WTC11 (cell line): ENCODE measurements at regions not wholly inside any gene's neighbourhood (a gene's known extent, or its start where the extent isn't known, plus 50 kb on each side); places are given as distances from the start of the nearest gene placed in this dataset.

Experiments
- ATAC-seq: fragments of 200-7000 bp; cut with Tn5 transposase; 2 replicates; pipeline ENCODE4 v1.10.0; 2021; ENCODE audit warnings: mild to moderate bottlenecking, moderate library complexity
- CTCF ChIA-PET: fragments of 300-600 bp; sonication (Branson Sonifier 250); formaldehyde crosslinking; loops from one replicate; lab custom pipeline; 2021; ENCODE audit warnings: antibody characterized with exemption; lab: Charles Lee
- POLR2A ChIA-PET: fragments of 350-600 bp; sonication (Branson Sonifier 250); formaldehyde crosslinking; loops from one replicate; lab custom pipeline; 2021; ENCODE audit warnings: antibody characterized with exemption; lab: Charles Lee
- DNase-seq: peaks from one replicate; pipeline ENCODE4 v3.0.0; 2021; ENCODE audit warnings: low spot score
- H3K27ac Mint-ChIP-seq: 2 replicates; pipeline ENCODE4 v1.8.0; 2021; ENCODE audit warnings: mixed read lengths
- H3K27me3 Mint-ChIP-seq: 2 replicates; pipeline ENCODE4 v1.8.0; 2021; ENCODE audit warnings: low read depth, mild to moderate bottlenecking, moderate library complexity, mixed read lengths
- H3K36me3 Mint-ChIP-seq: 2 replicates; pipeline ENCODE4 v1.8.0; 2021; ENCODE audit warnings: mixed read lengths
- H3K4me1 Mint-ChIP-seq: 2 replicates; pipeline ENCODE4 v1.8.0; 2022; ENCODE audit warnings: mixed read lengths
- H3K4me3 Mint-ChIP-seq: 2 replicates; pipeline ENCODE4 v1.8.0; 2021; ENCODE audit warnings: mild to moderate bottlenecking, moderate library complexity, mixed read lengths
- H3K9me3 Mint-ChIP-seq: 2 replicates; pipeline ENCODE4 v1.8.0; 2021; ENCODE audit warnings: mixed read lengths
- CBFB ChIP-seq: sonication (generic); formaldehyde crosslinking; IDR thresholded peaks from 2 replicates; pipeline ENCODE4 v1.8.1; 2022; ENCODE audit warnings: mild to moderate bottlenecking, low read depth, missing genetic modification reagents
- CREB1 ChIP-seq: sonication (generic); formaldehyde crosslinking; IDR thresholded peaks from 2 replicates; pipeline ENCODE4 v1.8.0; 2023; ENCODE audit warnings: mild to moderate bottlenecking, missing genetic modification reagents
- FOXJ3 ChIP-seq: sonication (generic); formaldehyde crosslinking; IDR thresholded peaks from 2 replicates; pipeline ENCODE4 v1.9.0; 2021; ENCODE audit warnings: missing genetic modification reagents, mild to moderate bottlenecking, borderline replicate concordance
- HMGA2 ChIP-seq: fragments of 250-450 bp; sonication (Bioruptor Pico); IDR thresholded peaks from 2 replicates; pipeline ENCODE4 v1.4.0; 2021; ENCODE audit warnings: mild to moderate bottlenecking, moderate library complexity
- JUN ChIP-seq: sonication (generic); formaldehyde crosslinking; IDR thresholded peaks from 2 replicates; pipeline ENCODE4 v1.8.0; 2023; ENCODE audit warnings: mild to moderate bottlenecking, missing genetic modification reagents
- MAX ChIP-seq: sonication (generic); formaldehyde crosslinking; IDR thresholded peaks from 2 replicates; pipeline ENCODE4 v1.8.0; 2022; ENCODE audit warnings: mild to moderate bottlenecking, missing genetic modification reagents
- NFATC4 ChIP-seq: fragments of 250-450 bp; sonication (Bioruptor Pico); IDR thresholded peaks from 2 replicates; pipeline ENCODE4 v1.9.0; 2021; ENCODE audit warnings: mild to moderate bottlenecking
- NR1H2 ChIP-seq: sonication (generic); formaldehyde crosslinking; IDR thresholded peaks from 2 replicates; pipeline ENCODE4 v1.9.0; 2021; ENCODE audit warnings: mild to moderate bottlenecking, moderate library complexity, missing genetic modification reagents
- OVOL2 ChIP-seq: fragments of 250-450 bp; sonication (Bioruptor Pico); IDR thresholded peaks from 2 replicates; pipeline ENCODE4 v1.9.0; 2021; ENCODE audit warnings: mild to moderate bottlenecking, borderline replicate concordance
- SP1 ChIP-seq: sonication (generic); formaldehyde crosslinking; conservative IDR thresholded peaks from 2 replicates; pipeline ENCODE4 v1.8.1; 2022; ENCODE audit warnings: missing genetic modification reagents
- TCF7 ChIP-seq: sonication (generic); formaldehyde crosslinking; IDR thresholded peaks from 2 replicates; pipeline ENCODE4 v1.8.0; 2022; ENCODE audit warnings: mild to moderate bottlenecking, low read depth, missing genetic modification reagents, moderate library complexity
- USF1 ChIP-seq: sonication (generic); formaldehyde crosslinking; IDR thresholded peaks from 2 replicates; pipeline ENCODE4 v1.8.0; 2022; ENCODE audit warnings: mild to moderate bottlenecking, missing genetic modification reagents
- ZBTB21 ChIP-seq: sonication (generic); formaldehyde crosslinking; IDR thresholded peaks from 2 replicates; pipeline ENCODE4 v1.8.1; 2023; ENCODE audit warnings: mild to moderate bottlenecking, missing genetic modification reagents, borderline replicate concordance
- ZNF219 ChIP-seq: sonication (generic); formaldehyde crosslinking; IDR thresholded peaks from 2 replicates; pipeline ENCODE4 v1.8.0; 2023; ENCODE audit warnings: missing genetic modification reagents, mild to moderate bottlenecking, borderline replicate concordance
- ZNF416 ChIP-seq: fragments of 250-450 bp; sonication (Bioruptor Pico); IDR thresholded peaks from 2 replicates; pipeline ENCODE4 v1.9.0; 2021; ENCODE audit warnings: mild to moderate bottlenecking, inconsistent platforms
- TF ChIP-seq, protein P1 (sequence below): sonication (generic); formaldehyde crosslinking; IDR thresholded peaks from 2 replicates; pipeline ENCODE4 v1.8.1; 2022; ENCODE audit warnings: mild to moderate bottlenecking, missing genetic modification reagents, moderate library complexity, borderline replicate concordance
- TF ChIP-seq, protein P2 (sequence below): sonication (generic); formaldehyde crosslinking; IDR thresholded peaks from 2 replicates; pipeline ENCODE4 v1.8.0; 2022; ENCODE audit warnings: mild to moderate bottlenecking, missing genetic modification reagents
- TF ChIP-seq, protein P3 (sequence below): fragments of 250-450 bp; sonication (Bioruptor Pico); IDR thresholded peaks from 2 replicates; pipeline ENCODE4 v1.9.0; 2021; ENCODE audit warnings: mild to moderate bottlenecking, borderline replicate concordance
- TF ChIP-seq, protein P4 (sequence below): fragments of 250-450 bp; sonication (Bioruptor Pico); IDR thresholded peaks from 2 replicates; pipeline ENCODE4 v1.8.0; 2021; ENCODE audit warnings: mild to moderate bottlenecking
- TF ChIP-seq, protein P5 (sequence below): sonication (generic); formaldehyde crosslinking; conservative IDR thresholded peaks from 2 replicates; pipeline ENCODE4 v1.8.1; 2023; ENCODE audit warnings: mild to moderate bottlenecking, low read depth, missing genetic modification reagents, moderate library complexity

- Mint-ChIP-seq H3K4me1 (no peaks in the 10 kb centered on the region), H3K9me3 (no peaks in the 10 kb centered on the region), H3K27ac (no peak overlapping the region), H3K27me3 (no peaks in the 10 kb centered on the region), H3K36me3 (no peaks in the 10 kb centered on the region), H3K4me3 (no peak overlapping the region)
- CTCF ChIA-PET = no interaction called here
- DNase-seq (no peak), ATAC-seq (no peak)
- POLR2A ChIA-PET = no interaction called here
- TF ChIP-seq OVOL2 (no peak), NR1H2 (no peak), CREB1 (CRISPR knock-in tag) (no peak), SP1 (CRISPR knock-in tag) (no peak), JUN (CRISPR knock-in tag) (no peak), FOXJ3 (CRISPR knock-in tag) (no peak)
Observed at GRCh38 chrX:33840176-33840575, 291.9 kb downstream of the FAM47A start.

DNA sequence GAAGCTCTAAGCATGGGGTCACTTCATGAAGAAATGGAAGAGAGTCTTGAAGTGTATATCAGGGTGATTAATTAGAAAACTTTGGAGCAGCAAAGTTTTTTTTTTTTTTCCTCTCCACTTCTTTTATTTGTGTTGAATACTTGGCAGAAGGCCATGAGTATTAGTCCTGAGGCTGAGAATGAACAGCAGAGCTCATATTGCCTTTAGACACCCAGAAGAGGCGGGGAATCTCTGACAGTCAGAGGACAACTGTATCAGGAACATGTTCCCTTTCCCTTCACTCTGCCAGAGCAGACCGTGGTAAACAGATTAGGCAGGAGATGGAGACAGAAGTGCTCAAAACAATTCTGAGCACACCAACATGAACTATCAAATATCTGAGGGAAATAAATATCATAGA lies 300.9 kb downstream of the FAM47A start:
- ChIA-PET POLR2A (no interaction called here), CTCF (no interaction called here)
- H3K4me3 Mint-ChIP-seq = no peak overlapping the region
- H3K9me3 Mint-ChIP-seq = peaks cover 24% of the 10 kb centered on the region
- peaks cover 14% of the 10 kb centered on the region for H3K36me3 Mint-ChIP-seq
- no peak for TF ChIP-seq ZNF219 (CRISPR knock-in tag)
- TF ChIP-seq ZNF416 (CRISPR knock-in tag) = no peak
- no peaks in the 10 kb centered on the region for H3K27me3 Mint-ChIP-seq
- H3K27ac Mint-ChIP-seq = no peak overlapping the region
- ATAC-seq (no peak), DNase-seq (no peak)
- H3K4me1 Mint-ChIP-seq = no peaks in the 10 kb centered on the region; the same call in 1 of the 2 replicates

DNA sequence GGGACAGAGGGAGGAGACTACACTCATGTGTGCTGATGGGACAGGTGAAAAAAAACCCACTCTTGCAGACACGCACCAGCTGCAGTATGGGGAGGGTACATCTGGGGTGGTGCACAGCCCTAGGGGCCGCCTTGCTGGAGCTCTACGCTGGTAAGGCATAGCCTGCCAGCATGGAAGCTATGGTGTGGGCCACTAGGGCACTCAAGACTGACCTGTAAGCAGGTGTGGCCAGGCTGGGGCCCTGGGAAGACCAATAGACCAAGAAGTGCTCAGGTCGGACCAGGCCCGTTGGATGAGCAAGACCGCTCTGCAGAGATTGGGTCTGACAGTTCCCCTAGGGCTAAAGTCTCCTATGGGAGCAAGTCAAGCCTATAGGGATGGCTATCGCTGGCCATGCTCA lies 314.8 kb downstream of the FAM47A start:
- Mint-ChIP-seq H3K4me1 (no peaks in the 10 kb centered on the region), H3K27ac (no peak overlapping the region), H3K36me3 (peaks cover 3% of the 10 kb centered on the region; the same call in 1 of the 2 replicates), H3K9me3 (peaks cover 14% of the 10 kb centered on the region), H3K27me3 (no peaks in the 10 kb centered on the region), H3K4me3 (no peak overlapping the region)
- ChIA-PET CTCF (no interaction called here), POLR2A (no interaction called here)
- DNase-seq (no peak), ATAC-seq (no peak)
- TF ChIP-seq, protein P1, sequence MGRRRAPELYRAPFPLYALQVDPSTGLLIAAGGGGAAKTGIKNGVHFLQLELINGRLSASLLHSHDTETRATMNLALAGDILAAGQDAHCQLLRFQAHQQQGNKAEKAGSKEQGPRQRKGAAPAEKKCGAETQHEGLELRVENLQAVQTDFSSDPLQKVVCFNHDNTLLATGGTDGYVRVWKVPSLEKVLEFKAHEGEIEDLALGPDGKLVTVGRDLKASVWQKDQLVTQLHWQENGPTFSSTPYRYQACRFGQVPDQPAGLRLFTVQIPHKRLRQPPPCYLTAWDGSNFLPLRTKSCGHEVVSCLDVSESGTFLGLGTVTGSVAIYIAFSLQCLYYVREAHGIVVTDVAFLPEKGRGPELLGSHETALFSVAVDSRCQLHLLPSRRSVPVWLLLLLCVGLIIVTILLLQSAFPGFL = no peak
- TF ChIP-seq, protein P2, sequence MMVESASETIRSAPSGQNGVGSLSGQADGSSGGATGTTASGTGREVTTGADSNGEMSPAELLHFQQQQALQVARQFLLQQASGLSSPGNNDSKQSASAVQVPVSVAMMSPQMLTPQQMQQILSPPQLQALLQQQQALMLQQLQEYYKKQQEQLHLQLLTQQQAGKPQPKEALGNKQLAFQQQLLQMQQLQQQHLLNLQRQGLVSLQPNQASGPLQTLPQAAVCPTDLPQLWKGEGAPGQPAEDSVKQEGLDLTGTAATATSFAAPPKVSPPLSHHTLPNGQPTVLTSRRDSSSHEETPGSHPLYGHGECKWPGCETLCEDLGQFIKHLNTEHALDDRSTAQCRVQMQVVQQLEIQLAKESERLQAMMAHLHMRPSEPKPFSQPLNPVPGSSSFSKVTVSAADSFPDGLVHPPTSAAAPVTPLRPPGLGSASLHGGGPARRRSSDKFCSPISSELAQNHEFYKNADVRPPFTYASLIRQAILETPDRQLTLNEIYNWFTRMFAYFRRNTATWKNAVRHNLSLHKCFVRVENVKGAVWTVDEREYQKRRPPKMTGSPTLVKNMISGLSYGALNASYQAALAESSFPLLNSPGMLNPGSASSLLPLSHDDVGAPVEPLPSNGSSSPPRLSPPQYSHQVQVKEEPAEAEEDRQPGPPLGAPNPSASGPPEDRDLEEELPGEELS = no peak
- TF ChIP-seq, protein P3, sequence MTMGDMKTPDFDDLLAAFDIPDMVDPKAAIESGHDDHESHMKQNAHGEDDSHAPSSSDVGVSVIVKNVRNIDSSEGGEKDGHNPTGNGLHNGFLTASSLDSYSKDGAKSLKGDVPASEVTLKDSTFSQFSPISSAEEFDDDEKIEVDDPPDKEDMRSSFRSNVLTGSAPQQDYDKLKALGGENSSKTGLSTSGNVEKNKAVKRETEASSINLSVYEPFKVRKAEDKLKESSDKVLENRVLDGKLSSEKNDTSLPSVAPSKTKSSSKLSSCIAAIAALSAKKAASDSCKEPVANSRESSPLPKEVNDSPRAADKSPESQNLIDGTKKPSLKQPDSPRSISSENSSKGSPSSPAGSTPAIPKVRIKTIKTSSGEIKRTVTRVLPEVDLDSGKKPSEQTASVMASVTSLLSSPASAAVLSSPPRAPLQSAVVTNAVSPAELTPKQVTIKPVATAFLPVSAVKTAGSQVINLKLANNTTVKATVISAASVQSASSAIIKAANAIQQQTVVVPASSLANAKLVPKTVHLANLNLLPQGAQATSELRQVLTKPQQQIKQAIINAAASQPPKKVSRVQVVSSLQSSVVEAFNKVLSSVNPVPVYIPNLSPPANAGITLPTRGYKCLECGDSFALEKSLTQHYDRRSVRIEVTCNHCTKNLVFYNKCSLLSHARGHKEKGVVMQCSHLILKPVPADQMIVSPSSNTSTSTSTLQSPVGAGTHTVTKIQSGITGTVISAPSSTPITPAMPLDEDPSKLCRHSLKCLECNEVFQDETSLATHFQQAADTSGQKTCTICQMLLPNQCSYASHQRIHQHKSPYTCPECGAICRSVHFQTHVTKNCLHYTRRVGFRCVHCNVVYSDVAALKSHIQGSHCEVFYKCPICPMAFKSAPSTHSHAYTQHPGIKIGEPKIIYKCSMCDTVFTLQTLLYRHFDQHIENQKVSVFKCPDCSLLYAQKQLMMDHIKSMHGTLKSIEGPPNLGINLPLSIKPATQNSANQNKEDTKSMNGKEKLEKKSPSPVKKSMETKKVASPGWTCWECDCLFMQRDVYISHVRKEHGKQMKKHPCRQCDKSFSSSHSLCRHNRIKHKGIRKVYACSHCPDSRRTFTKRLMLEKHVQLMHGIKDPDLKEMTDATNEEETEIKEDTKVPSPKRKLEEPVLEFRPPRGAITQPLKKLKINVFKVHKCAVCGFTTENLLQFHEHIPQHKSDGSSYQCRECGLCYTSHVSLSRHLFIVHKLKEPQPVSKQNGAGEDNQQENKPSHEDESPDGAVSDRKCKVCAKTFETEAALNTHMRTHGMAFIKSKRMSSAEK (CRISPR knock-in tag) = no peak
- TF ChIP-seq CBFB (CRISPR knock-in tag) = no peak
- TF ChIP-seq, protein P4, sequence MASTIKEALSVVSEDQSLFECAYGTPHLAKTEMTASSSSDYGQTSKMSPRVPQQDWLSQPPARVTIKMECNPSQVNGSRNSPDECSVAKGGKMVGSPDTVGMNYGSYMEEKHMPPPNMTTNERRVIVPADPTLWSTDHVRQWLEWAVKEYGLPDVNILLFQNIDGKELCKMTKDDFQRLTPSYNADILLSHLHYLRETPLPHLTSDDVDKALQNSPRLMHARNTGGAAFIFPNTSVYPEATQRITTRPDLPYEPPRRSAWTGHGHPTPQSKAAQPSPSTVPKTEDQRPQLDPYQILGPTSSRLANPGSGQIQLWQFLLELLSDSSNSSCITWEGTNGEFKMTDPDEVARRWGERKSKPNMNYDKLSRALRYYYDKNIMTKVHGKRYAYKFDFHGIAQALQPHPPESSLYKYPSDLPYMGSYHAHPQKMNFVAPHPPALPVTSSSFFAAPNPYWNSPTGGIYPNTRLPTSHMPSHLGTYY (CRISPR knock-in tag) = no peak
- no peak for TF ChIP-seq NFATC4 (CRISPR knock-in tag)
- TF ChIP-seq USF1 (CRISPR knock-in tag) = no peak
- TF ChIP-seq, protein P5, sequence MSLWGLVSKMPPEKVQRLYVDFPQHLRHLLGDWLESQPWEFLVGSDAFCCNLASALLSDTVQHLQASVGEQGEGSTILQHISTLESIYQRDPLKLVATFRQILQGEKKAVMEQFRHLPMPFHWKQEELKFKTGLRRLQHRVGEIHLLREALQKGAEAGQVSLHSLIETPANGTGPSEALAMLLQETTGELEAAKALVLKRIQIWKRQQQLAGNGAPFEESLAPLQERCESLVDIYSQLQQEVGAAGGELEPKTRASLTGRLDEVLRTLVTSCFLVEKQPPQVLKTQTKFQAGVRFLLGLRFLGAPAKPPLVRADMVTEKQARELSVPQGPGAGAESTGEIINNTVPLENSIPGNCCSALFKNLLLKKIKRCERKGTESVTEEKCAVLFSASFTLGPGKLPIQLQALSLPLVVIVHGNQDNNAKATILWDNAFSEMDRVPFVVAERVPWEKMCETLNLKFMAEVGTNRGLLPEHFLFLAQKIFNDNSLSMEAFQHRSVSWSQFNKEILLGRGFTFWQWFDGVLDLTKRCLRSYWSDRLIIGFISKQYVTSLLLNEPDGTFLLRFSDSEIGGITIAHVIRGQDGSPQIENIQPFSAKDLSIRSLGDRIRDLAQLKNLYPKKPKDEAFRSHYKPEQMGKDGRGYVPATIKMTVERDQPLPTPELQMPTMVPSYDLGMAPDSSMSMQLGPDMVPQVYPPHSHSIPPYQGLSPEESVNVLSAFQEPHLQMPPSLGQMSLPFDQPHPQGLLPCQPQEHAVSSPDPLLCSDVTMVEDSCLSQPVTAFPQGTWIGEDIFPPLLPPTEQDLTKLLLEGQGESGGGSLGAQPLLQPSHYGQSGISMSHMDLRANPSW (CRISPR knock-in tag) = no peak
- TF ChIP-seq HMGA2 (CRISPR knock-in tag) = no peak
- no peak for TF ChIP-seq FOXJ3 (CRISPR knock-in tag)
- TF ChIP-seq ZBTB21 (CRISPR knock-in tag) = no peak
- TF ChIP-seq MAX = no peak
- no peak for TF ChIP-seq TCF7 (CRISPR knock-in tag)
